Body of pancreas (tissue), 4 donors: ENCODE measurements at regions not wholly inside any gene's neighbourhood (a gene's known extent, or its start where the extent isn't known, plus 50 kb on each side); places are given as distances from the start of the nearest gene placed in this dataset.

Experiments
- ATAC-seq: fragments of 150-250 bp; one replicate; pipeline ENCODE4 v1.9.1; 2016
- DNase-seq, 4 donors: peaks; one replicate each; pipeline ENCODE4 v3.0.0-alpha.2; 2019
- H3K27ac ChIP-seq, 4 donors: fragments of 200-600 bp; sonication (generic); 1 replicate in 3 of 4; 2 replicates in 1 of 4; pipeline versions ENCODE4 v1.5.1 to v1.6.1; 2016 to 2019; ENCODE audit warnings: mild to moderate bottlenecking in 1 of 4, mixed read lengths in 1 of 4, moderate library complexity in 1 of 4
- H3K27me3 ChIP-seq, 2 donors: fragments of 200-600 bp; sonication (generic); one replicate each; pipeline ENCODE4 v1.6.0; 2016; ENCODE audit warnings: mild to moderate bottlenecking in 1 of 2
- H3K36me3 ChIP-seq, 2 donors: fragments of 200-600 bp; sonication (generic); replicated peaks in 1 of 2; 2 replicates each; pipeline ENCODE4 v1.5.1; 2016; ENCODE audit warnings: low read depth in 2 of 2; ENCODE audit not compliant: insufficient read depth in 1 of 2
- H3K4me1 ChIP-seq: fragments of 200-600 bp; sonication (generic); one replicate; pipeline ENCODE4 v1.6.0; 2016
- H3K4me3 ChIP-seq, 2 donors: fragments of 200-600 bp; sonication (generic); 1 replicate in 1 of 2; 2 replicates in 1 of 2; pipeline ENCODE4 v1.5.1; 2016 to 2019
- H3K9me3 ChIP-seq, 3 donors: fragments of 200-600 bp; sonication (generic); 1 replicate in 2 of 3; 2 replicates in 1 of 3; pipeline ENCODE4 v1.5.1; 2016
- POLR2A ChIP-seq, 3 donors: fragments of 450-650 bp; IDR thresholded peaks; one replicate each; pipeline ENCODE4 v1.6.1; 2016; ENCODE audit warnings: antibody characterized with exemption in 3 of 3, mild to moderate bottlenecking in 2 of 3
- WGBS, 2 donors: methylation state at CpG; one replicate each; pipeline ENCODE4 v1.1.5; 2017; 5-methylcytosine and 5-hydroxymethylcytosine counted together
- intact Hi-C: fragments of 100-400 bp; cut with DNase I; formaldehyde crosslinking; loops from one replicate; pipeline ENCODE4 v1.15.1; 2023
- TF ChIP-seq, protein P1 (sequence below), 7 experiments: fragments of 450-650 bp in 4 of 7; fragments of 200-600 bp in 3 of 7; sonication (generic) in 3 of 7; IDR thresholded peaks; one replicate each; pipeline ENCODE4 v1.5.1; 2016 to 2019; ENCODE audit warnings: antibody characterized with exemption in 7 of 7

DNA sequence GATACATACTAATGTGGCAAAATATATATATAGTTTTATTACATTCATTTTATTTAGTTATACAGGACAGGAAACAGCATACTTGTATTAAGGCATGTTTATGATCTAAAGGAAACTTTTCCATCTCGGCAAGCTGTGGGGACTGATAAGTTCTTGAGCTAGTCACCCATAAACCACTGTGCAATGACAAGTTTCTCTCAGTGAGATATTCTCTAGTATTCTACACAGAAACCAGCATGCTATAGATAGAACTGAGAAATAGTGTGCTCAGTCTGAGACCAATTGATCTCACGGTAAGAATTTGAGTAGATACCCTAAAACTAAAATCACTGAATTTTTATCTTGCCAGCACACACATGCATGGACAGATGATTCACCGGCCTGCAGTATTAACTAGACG is 717.6 kb upstream of the NOVA1 start:
- Histone ChIP-seq H3K4me1 (no peaks in the 10 kb centered on the region), H3K9me3 (no peaks in the 10 kb centered on the region), H3K4me3 (no peak overlapping the region), H3K27ac (no peak overlapping the region), H3K36me3 (no peaks in the 10 kb centered on the region), H3K27me3 (no peaks in the 10 kb centered on the region)
- WGBS, 2 donors = 72 to 78% methylated on average over 4 of the region's 4 CpGs
- DNase-seq (no peak), ATAC-seq (no peak)
- no peak for TF ChIP-seq POLR2A (IDR thresholded peaks at IDR 0.05)
- TF ChIP-seq, protein P1, sequence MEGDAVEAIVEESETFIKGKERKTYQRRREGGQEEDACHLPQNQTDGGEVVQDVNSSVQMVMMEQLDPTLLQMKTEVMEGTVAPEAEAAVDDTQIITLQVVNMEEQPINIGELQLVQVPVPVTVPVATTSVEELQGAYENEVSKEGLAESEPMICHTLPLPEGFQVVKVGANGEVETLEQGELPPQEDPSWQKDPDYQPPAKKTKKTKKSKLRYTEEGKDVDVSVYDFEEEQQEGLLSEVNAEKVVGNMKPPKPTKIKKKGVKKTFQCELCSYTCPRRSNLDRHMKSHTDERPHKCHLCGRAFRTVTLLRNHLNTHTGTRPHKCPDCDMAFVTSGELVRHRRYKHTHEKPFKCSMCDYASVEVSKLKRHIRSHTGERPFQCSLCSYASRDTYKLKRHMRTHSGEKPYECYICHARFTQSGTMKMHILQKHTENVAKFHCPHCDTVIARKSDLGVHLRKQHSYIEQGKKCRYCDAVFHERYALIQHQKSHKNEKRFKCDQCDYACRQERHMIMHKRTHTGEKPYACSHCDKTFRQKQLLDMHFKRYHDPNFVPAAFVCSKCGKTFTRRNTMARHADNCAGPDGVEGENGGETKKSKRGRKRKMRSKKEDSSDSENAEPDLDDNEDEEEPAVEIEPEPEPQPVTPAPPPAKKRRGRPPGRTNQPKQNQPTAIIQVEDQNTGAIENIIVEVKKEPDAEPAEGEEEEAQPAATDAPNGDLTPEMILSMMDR (IDR thresholded peaks at IDR 0.05) = no peak
- intact Hi-C loops = no loop called here

- Histone ChIP-seq H3K4me3 (no peak overlapping the region), H3K9me3 (no peaks in the 10 kb centered on the region), H3K4me1 (no peaks in the 10 kb centered on the region), H3K27ac (no peak overlapping the region), H3K36me3 (no peaks in the 10 kb centered on the region), H3K27me3 (no peaks in the 10 kb centered on the region)
- ATAC-seq = no peak
- no peak for DNase-seq
- no peak for TF ChIP-seq POLR2A (IDR thresholded peaks at IDR 0.05)
- TF ChIP-seq, protein P1 (IDR thresholded peaks at IDR 0.05) = no peak
- intact Hi-C loops = no loop called here
Measured at GRCh38 chr14:27315947-27316346, 718.1 kb upstream of the NOVA1 start.

DNA sequence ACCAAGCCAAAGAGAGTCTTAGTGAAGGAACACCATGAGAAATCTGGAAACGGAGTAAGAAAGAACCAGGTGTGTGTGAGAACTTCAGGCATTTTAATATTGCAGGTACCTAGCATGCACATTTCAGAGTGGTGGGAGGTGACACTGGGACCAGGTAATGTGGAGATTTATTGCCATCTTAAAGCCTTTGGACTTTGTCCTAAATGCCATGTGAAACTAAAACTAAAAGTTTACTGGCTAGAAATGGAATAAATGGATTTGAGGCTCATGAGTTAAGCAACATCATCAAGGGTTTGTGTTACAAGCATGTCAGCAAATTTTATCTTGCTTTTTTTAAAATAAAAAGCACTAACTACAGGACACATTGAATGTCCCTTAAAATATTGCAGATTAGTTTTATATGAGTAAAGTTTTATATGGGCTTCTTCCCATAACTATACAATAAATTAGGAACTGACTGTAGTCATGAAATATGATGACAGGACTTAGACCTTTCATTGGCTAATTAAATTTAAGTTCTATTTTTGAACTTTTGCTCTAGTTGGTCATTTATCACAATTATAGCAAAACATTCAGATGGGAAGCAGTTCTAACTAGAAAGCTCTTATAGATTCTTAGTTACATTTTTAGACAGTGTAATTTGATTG is 721.1 kb upstream of the NOVA1 start:
- TF ChIP-seq, protein P1 (IDR thresholded peaks at IDR 0.05) = no peak
- no peak for TF ChIP-seq POLR2A (IDR thresholded peaks at IDR 0.05)
- Histone ChIP-seq H3K4me3 (no peak overlapping the region), H3K27me3 (no peaks in the 10 kb centered on the region), H3K4me1 (no peaks in the 10 kb centered on the region), H3K36me3 (no peaks in the 10 kb centered on the region), H3K27ac (no peak overlapping the region), H3K9me3 (no peaks in the 10 kb centered on the region)
- intact Hi-C loops = no loop called here
- DNase-seq (no peak), ATAC-seq (no peak)
- 52 to 54% methylated on average over 1 of the region's 1 CpG for WGBS, 2 donors

DNA sequence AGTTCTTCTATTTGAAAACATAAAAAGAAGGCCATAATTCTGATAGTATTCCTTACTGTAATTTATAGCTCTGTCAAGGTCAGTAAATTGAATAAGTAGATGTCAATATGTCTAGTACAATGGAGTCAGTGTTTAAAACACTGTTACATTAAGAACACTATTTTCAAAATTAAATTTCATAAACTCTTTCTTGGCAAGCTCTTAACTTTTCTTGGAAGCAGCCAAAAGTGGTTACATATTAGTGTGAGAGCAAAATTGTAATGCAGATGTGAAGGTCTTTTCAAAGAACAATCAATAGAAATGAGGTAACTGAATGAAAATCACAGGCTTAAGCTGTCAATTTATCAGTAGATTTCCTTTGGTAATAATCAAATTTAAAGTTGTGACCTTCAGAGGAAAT is 722.4 kb upstream of the NOVA1 start:
- Histone ChIP-seq H3K27ac (no peak overlapping the region), H3K27me3 (no peaks in the 10 kb centered on the region), H3K9me3 (no peaks in the 10 kb centered on the region), H3K4me1 (no peaks in the 10 kb centered on the region), H3K36me3 (no peaks in the 10 kb centered on the region), H3K4me3 (no peak overlapping the region)
- intact Hi-C loops = no loop called here
- no peak for TF ChIP-seq POLR2A (IDR thresholded peaks at IDR 0.05)
- TF ChIP-seq, protein P1 (IDR thresholded peaks at IDR 0.05) = no peak
- DNase-seq = no peak
- ATAC-seq = no peak

GRCh38 chr14:27327095-27327494 is 729.3 kb upstream of the NOVA1 start:
- DNase-seq (no peak), ATAC-seq (no peak)
- WGBS, 2 donors = 51 to 52% methylated on average over 3 of the region's 3 CpGs
- H3K4me3 ChIP-seq = no peak overlapping the region
- no peaks in the 10 kb centered on the region for H3K9me3 ChIP-seq
- intact Hi-C loops = no loop called here
- H3K4me1 ChIP-seq = no peaks in the 10 kb centered on the region
- H3K36me3 ChIP-seq = no peaks in the 10 kb centered on the region
- H3K27ac ChIP-seq = no peak overlapping the region
- H3K27me3 ChIP-seq = no peaks in the 10 kb centered on the region
- TF ChIP-seq, protein P1 (IDR thresholded peaks at IDR 0.05) = no peak
- no peak for TF ChIP-seq POLR2A (IDR thresholded peaks at IDR 0.05)
